ENCODE measurements at regions not wholly inside any gene's neighbourhood (a gene's known extent, or its start where the extent isn't known, plus 50 kb on each side); places are given as distances from the start of the nearest gene placed in this dataset.
"Not testable (repeated sequence)": the region's sequence is repeated elsewhere in the genome, so short reads cannot be mapped to it uniquely, and the experiment has no call there.

DNA sequence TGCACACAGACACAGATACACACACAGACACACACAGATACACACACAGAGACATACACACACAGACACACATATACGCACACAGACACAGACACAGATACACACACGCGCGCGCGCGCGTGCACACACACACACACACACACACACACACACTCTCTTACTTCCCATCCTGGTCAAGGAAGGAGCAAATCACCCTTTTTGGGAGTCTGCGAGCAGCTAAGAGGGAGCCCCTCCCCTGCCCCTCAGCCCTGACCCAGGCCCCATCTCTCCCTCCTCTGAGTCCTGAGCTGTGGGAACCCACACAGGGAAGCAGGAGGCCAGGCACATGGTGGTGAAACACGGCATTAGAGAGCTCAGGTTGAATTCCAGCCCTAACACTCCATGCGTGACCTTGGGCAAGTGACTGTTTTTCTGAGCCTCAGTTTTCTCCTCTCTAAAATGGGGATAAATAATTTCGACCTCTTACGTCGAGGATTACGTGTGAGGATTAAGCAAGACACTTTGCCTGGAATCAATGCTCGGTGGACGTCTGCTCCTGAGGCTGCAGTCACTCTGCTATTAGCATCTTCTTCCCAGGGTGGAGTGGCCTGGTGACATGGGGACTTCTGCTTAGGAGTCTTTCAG lies 191.5 kb downstream of the TBC1D2B start:
- H3K4me1 Mint-ChIP-seq, result peaks cover 5 to 11% of the 10 kb centered on the region in 2 donors
- H3K9me3 Mint-ChIP-seq; H3K27me3 Mint-ChIP-seq; H3K36me3 Mint-ChIP-seq; ATAC-seq (replicated peaks); DNase-seq; H3K27ac Mint-ChIP-seq; H3K4me3 Mint-ChIP-seq: not testable (repeated sequence)

DNA sequence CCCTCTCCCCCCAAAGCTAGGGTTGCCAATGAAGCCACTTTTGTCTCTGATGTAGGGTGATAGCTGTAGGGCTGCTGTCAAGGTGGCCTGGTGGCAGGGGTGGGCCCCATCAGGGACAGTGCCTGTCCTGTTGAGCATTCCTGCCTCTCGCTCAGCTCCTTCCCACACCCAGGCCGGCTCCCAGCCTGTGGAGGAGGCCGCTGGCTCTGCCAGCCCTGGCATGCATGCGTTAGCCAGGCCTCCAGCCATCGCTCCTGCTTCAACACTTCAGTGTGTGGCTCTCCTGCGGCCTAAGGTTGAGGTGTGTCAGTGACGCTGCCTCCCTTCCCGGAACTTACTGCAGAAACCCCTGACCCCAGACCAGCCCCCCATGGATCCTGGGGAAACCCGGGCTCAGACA lies 194.5 kb downstream of the TBC1D2B start:
- not testable (repeated sequence) for H3K27ac Mint-ChIP-seq; H3K27me3 Mint-ChIP-seq; H3K36me3 Mint-ChIP-seq; H3K4me1 Mint-ChIP-seq; DNase-seq; ATAC-seq (replicated peaks); H3K9me3 Mint-ChIP-seq; H3K4me3 Mint-ChIP-seq

DNA sequence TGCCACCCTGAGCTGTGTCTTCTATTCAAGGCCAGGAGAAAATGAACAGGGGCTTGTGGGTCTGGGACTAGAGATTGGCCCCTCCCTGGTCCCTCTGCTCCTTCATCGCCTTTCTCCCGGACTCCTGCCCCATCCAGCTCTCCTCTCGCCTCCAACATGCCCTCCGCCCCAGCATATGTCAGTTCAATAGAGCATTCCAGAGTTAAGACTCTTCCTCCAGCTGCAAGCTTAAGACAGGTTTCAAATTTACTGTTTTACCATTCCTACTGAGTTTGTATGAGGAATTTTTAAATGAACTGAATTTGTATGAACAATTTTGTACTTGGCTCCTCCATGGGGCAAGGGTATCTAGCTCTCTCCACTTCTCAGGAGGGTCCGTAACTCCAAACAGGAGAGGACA lies 195.6 kb downstream of the TBC1D2B start:
- no peaks in the 10 kb centered on the region for H3K4me1 Mint-ChIP-seq
- no peak overlapping the region for H3K27ac Mint-ChIP-seq
- no peaks in the 10 kb centered on the region for H3K9me3 Mint-ChIP-seq
- no peaks in the 10 kb centered on the region for H3K36me3 Mint-ChIP-seq
- H3K27me3 Mint-ChIP-seq, result peaks cover 0 to 4% of the 10 kb centered on the region in 2 donors
- DNase-seq (no peak), ATAC-seq (replicated peaks) (no peak)
- H3K4me3 Mint-ChIP-seq, result no peak overlapping the region

DNA sequence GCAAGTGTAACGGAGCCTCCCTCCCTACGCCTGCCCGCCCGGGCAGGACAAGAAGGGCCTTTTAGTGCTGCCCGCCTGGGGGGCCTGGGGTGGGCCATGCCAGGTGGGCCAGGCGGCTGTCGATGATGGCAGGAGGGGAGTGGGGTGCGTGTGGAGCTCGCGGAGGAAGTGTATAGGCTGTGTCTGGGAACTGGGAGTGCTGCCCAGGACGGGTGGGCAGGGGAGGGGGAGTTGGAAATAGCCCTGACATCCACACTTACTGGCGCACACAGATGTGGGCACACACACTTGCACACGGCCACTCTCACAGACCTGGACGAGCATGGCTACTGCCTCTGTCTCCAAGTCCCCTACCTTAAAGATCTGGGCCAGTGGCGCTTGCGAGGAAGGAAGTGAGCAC lies 196.0 kb downstream of the TBC1D2B start:
- H3K27me3 Mint-ChIP-seq; H3K36me3 Mint-ChIP-seq; ATAC-seq (replicated peaks); H3K4me3 Mint-ChIP-seq; DNase-seq; H3K9me3 Mint-ChIP-seq; H3K4me1 Mint-ChIP-seq; H3K27ac Mint-ChIP-seq: not testable (repeated sequence)

DNA sequence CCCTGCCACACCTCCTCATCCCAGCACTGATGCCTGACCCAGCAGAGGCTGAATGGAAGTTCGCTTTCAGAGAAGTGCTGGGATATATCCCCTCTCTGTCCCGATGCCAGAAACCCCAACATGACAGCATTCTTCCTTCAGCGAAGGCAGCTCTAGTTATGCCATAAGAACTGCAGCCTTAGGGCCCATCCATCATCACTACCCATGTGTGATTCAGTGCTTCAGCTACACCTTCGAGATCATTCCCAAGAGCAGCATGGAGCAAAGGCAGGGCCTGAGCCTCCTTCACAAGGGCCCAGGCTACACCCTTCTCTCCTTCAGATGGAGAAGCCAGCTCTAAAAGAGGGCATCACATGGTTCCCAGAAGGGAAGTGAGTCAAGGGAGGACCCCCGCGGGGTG lies 198.0 kb downstream of the TBC1D2B start:
- H3K4me3 Mint-ChIP-seq; H3K36me3 Mint-ChIP-seq; H3K9me3 Mint-ChIP-seq; H3K4me1 Mint-ChIP-seq; ATAC-seq (replicated peaks); DNase-seq; H3K27ac Mint-ChIP-seq; H3K27me3 Mint-ChIP-seq: not testable (repeated sequence)

DNA sequence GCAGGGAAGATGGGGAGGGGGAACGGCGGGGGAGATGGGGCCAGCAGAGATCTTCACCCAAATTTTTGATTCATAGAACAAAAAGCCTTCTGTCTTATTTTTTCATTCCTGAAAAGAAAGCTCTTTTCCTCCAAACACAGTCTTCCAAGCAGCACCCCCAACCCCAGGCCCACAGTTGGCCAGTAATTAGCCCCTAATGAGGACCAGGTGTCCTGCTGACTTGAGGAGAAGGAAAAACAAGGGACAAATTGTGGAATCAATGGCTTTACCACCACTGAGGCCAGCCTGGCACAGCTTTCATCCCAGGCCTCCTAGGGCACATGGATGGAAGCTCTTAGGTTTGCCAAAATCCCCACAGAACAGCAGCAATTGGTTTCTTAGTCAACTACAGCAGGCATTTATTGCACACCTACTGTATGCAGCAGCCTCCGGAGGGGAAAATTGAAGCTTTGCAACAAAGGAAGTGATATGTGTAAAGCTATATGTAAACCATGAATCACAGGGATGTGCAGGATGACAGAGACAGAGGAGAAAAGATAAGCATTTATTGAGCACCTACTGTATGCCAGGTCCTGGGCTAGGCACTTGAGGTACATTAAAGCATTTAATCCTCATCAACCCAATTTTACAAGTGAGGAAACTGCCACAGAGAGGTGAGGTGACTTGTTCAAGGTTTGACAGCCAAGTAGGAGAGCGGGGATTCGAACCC lies 199.5 kb downstream of the TBC1D2B start:
- Mint-ChIP-seq H3K4me3 (no peak overlapping the region), H3K9me3 (no peaks in the 10 kb centered on the region), H3K4me1 (no peaks in the 10 kb centered on the region), H3K27ac (no peak overlapping the region), H3K36me3 (no peaks in the 10 kb centered on the region), H3K27me3 (peaks cover 4 to 9% of the 10 kb centered on the region in 2 donors)
- no peak for ATAC-seq (replicated peaks)
- no peak for DNase-seq

DNA sequence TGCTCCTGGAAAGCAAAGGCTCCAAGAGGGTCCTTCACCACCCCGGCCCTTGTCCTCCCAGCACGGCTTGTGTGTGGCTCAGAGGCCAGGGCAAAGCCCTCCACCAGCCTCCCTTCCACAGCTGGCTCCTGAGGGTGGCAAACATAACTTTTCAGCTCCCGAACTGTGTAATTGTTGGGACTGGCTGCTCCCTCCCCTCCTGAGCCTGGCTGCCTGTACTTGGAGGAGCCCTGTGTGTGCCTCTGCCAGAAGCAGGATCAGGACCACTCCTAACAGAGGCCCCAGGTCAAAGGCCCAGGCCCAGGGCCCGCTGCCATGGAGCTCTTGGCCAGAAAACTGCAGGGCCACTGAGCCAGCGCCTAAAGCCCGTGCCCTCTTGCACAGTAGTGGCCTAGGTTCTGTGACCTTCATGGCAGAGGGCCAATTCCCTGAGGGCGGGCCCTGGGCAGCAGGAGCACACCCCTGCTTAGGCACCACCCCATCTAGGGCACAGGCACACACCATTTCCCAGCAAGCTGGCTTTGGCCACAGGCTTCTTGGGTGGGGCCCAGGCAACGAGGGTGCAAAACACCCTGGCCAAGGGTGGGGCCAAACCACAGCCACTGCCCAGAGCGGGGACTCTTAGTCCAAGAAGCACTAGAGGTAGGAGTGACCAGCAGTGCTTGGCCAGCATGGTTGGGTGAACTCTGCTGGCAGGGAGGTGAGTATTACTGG lies 201.2 kb downstream of the TBC1D2B start:
- H3K27me3 Mint-ChIP-seq; ATAC-seq (replicated peaks); H3K36me3 Mint-ChIP-seq; DNase-seq; H3K9me3 Mint-ChIP-seq; H3K4me1 Mint-ChIP-seq; H3K4me3 Mint-ChIP-seq; H3K27ac Mint-ChIP-seq: not testable (repeated sequence)

DNA sequence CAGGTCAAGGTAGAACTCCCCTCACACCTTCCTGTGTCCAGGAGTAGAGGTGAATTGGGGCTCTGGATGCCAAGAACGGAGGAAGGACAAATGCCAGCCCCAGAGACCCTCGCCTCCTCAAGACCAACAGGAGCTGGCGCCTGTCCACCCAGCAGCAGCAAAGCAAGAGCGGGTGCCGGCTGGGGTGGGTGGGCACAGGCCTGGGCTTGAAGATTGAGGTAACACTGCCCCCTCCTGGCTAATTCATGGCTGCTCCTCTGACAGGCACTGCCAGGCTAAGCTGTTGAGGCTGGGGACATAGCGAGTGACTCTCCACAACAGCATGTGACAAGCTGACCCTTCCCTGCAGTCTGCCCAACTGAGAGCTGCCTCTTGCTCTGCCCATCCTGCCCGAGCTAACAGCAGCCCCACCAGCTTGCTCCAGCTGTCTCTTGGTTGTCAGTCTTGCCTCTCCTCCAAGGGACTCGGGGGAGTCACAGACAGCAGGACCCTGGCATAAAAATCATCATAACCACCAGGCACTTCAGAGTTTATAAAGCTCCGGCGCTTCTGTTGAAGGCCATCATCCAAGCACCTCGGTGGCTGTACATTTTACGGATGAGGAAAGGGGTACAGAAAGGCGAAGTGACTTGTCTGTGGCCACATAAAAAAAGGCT lies 202.3 kb downstream of the TBC1D2B start:
- H3K4me1 Mint-ChIP-seq, H3K27me3 Mint-ChIP-seq, H3K36me3 Mint-ChIP-seq, H3K9me3 Mint-ChIP-seq, H3K4me3 Mint-ChIP-seq, H3K27ac Mint-ChIP-seq: not testable (repeated sequence)
- ATAC-seq (replicated peaks) (peak; percentile 80 to 84), DNase-seq (peak; percentile 34)

DNA sequence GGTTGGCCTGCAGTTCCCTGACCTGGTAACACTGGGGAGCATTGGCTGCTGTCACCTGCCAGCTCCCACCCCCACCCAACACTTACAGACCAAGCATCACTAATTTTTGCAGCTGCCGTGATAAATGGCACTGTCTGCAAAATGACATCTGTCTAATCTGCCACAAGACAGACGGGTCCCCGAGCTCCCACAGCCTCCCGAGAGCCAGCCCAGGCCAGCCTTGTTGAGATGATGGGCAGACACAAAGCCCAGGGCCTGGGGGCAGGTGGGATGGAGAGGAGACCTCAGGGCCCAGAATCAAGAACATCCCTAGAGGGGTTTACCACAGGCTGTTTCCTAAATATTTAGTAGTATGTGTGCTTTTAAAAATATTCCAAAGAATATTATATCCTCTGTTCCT lies 203.4 kb downstream of the TBC1D2B start:
- DNase-seq (no peak), ATAC-seq (replicated peaks) (no peak)
- H3K36me3 Mint-ChIP-seq, result no peaks in the 10 kb centered on the region
- H3K27ac Mint-ChIP-seq, result peak overlapping the region; percentile 31
- H3K27me3 Mint-ChIP-seq, result peaks cover 12 to 14% of the 10 kb centered on the region in 2 donors
- H3K9me3 Mint-ChIP-seq, result no peaks in the 10 kb centered on the region
- no peak overlapping the region for H3K4me3 Mint-ChIP-seq
- peaks cover 0 to 3% of the 10 kb centered on the region in 2 donors for H3K4me1 Mint-ChIP-seq

DNA sequence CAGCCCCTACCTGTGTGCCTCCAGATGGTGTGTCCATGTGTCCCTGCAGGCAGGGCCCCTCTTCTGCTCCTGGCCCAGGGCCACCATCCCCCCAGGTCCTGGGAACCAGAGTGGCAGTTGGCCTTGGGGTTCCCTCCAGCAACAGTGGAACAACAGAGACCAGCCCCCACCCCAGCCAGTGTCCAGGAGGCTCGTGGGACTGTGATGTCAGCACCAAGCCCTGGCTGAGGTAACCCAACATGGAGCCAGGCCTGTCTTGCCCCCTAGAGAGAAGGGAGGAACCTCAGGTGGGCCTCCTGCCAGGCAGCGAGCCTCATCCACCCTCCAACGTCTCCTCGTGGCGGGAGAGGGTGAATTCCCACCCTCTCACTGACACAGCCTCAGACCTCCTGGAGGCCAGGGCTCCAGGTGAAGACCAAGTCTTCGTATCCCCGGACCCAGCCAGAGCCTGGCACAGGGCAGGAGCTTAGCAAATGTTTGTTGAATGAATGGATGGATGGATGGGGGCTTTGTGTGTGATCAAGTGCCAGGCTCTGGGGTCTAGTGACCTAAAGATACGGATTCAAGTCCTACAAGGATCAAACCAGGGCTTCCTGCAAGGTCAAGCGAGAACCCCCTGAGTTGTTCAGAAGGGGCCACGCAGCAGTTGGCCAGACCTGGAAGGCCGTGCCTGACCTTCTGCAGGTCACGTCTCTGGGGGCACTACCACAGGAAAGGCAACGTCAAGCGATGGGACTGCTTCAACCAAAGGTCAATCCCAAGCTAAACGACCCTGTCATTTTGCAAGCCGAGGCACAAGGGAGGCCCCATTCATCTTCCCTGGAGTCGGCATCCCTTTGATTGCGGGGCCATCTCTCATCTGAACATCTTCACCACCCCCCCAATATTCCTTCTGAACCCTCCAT lies 204.7 kb downstream of the TBC1D2B start:
- H3K27me3 Mint-ChIP-seq, result peaks cover 12 to 14% of the 10 kb centered on the region in 2 donors
- not testable (repeated sequence) for H3K9me3 Mint-ChIP-seq; ATAC-seq (replicated peaks); H3K4me3 Mint-ChIP-seq; H3K36me3 Mint-ChIP-seq; H3K4me1 Mint-ChIP-seq; H3K27ac Mint-ChIP-seq; DNase-seq

DNA sequence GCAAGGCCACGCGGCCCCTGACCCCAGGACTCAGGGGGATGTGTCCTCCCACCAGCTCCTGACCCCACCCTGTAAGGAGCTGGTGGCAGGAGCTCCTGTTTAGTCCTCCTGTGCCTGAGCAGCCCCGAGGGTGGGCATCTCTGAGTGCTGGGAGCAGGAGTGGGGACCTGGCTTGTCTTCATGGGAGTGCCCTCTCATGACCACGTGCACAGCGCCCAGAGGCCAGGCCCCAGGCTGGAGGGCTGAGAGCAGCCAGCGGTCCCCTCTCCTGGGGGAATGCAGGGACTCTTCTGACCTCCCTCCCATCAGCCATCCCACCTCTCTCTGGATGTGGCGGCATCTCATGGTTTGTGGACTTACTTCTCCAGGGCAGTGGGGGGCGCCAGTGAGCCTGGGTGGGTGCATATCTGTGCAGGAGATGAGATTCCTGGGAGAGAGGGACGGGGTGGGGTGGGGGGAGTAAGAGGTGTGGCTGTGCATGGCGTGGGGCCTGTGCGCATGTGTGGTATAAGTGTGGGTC lies 205.6 kb downstream of the TBC1D2B start:
- ATAC-seq (replicated peaks), result no peak
- DNase-seq, result no peak
- H3K27ac Mint-ChIP-seq, result no peak overlapping the region
- H3K27me3 Mint-ChIP-seq, result peaks cover 12 to 14% of the 10 kb centered on the region in 2 donors
- no peak overlapping the region for H3K4me3 Mint-ChIP-seq
- H3K9me3 Mint-ChIP-seq, result no peaks in the 10 kb centered on the region
- peaks cover 0 to 3% of the 10 kb centered on the region in 2 donors for H3K4me1 Mint-ChIP-seq
- no peaks in the 10 kb centered on the region for H3K36me3 Mint-ChIP-seq

DNA sequence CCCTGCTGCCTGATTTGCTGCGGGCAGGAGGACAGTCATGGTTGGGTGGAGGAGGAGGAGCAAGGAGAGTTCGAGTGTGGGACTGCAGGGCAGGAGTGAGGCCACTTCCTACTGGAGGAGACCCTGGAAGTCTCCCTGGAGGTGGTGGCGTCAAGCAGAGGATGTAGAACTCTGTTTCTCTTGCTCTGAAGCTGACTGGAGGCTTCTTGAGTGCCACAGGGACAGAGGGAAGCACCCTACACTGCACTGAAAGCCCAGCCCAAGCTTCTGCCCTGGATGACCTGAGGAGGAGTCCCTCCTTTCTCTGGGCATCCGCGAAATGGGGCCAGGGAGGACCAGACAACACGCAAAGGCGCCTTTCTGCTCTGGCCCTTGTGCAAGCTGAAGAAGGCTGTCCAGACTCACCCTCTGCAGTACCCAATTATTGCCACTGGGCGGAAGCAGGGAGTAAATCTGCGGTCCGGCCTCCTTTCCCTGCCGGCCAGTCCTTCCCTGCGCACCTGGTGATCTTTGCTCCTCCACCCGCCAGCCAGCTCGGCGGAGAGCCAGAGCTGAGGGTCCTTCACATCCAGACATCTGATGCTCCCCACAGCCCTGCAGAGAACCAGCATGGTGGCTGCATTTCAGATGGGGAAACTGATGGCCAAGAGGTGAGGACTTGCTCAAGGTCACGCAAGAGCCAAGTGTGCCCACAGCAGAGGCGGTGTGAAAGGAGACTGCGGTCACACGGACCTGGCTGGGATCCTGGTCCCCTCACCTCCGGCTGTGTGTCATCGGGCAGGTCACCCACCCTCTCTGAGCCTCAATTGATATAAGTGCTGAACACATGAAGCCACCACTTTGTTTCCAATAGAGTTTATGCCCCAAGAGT lies 207.1 kb downstream of the TBC1D2B start:
- Mint-ChIP-seq H3K4me3 (no peak overlapping the region), H3K36me3 (no peaks in the 10 kb centered on the region), H3K27me3 (peaks cover 10 to 12% of the 10 kb centered on the region in 2 donors), H3K9me3 (no peaks in the 10 kb centered on the region), H3K4me1 (peaks cover 0 to 3% of the 10 kb centered on the region in 2 donors), H3K27ac (no peak overlapping the region)
- DNase-seq (peak; percentile 50), ATAC-seq (replicated peaks) (peak; percentile 52 to 62)
